Anterior cingulate cortex (tissue), 58 donors: ENCODE measurements at regions not wholly inside any gene's neighbourhood (a gene's known extent, or its start where the extent isn't known, plus 50 kb on each side); places are given as distances from the start of the nearest gene placed in this dataset.

Experiments
- DNase-seq, 58 donors: peaks; one replicate each; lab custom pipeline; 2025; lab: John Stamatoyannopoulos, UW

DNA sequence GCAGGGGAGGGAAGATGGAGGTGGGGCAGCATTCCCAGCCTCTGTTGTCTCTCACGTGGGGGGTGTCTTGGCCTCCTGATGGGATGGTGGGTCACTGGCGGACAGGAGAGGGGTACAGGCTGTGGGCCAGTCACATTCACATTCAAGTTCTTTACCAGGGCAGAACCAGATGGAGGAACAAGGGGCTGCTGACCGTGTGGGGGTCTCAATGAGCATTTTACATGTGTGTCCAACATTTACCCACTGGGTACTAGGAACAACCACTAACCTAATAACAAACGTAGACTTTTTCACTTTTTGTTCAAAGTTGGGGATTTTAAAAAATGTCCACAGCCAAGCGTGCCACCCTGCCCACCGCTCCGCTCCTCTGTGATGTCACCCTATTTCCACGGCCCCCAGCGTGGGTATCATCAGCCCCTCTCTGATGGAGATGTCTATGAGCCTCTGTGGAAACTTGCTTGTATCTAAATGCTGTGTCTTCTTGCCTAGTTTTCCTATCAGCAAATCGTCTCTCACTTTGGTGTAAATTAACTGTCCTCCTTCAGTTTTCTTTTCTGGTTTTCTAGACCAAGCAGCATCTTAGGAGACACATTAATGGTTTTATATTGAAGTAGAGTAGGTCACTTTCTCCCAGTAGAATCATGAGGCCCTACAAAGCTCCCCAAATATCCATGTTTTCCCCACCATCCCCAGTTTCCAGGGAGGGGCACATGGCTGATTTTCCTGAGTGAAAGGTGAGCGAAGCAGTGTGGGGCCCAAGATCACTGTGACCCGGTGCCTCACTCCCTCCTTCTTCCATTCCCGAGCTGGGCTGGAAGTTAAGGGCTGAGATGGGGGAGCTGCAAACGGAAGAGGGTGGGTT, 936.7 kb downstream of the BRD1 start:
- DNase-seq, result no peak

DNA sequence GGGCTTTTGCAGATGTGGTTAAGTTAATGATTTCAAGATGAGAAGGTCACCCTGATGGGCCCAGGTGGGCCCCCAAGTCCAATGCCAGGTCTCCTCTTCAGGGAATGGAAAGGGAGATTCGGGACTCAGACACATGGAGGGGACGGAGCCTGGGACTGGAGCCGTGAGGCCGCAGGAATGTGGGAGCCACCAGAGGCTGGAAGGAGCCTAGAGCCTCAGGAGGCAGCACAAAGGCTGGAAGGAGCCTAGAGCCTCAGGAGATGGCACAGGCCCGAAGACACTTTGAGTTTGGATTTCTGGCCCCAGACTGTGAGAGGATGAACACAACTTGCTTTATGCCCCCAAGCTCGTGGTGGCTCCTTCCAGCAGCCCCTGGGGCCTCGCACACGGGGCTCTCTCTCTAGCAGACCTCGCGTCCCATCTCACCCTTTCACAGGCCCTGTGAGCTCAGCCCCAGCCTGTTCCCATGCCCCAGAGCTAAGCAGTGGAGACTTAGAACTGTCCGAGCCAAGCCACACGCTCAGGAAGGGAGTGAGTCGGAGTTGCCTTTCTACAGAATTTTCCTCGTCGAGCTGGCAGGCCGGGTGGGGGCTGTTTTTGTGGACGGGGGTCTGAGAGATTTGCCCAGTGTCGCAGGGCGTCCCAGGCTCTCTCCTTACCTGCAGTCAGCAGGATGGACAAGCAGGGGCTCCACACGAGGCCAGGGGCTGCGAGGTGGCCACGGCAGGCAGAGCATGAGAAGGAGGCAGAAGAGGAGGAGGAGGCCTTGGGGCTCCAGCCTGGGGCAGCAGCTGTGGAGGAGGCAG, 937.6 kb downstream of the BRD1 start:
- no peak for DNase-seq

DNA sequence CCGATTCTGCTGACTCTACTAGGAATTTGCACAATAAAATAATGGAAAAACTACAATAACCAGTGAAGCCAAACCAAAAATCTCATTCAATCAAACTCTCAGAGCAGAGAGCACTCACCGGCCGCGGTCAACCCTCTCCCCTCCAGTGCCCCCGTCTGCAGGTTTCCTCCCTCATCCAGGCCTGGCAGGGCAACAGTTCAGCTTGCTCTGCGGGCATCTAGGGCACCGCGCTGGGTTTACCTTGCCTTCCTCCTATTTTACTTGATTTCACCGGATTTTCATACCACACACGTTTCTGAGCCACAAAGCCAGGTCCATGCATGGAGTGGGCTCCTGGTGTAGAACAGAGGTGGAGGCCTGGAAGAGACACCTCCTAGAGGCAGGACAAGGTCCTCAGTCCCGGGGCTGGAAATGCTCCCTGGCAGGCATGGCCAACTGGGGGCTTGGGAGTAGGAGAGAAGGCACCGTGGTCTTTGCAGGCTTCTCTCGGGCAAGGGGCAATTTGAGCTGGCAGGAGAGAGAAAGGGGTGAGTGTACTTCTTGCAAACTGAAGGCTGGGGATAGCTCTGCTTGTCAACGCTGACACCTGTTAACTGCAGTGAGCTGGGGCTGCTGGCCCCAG, 938.4 kb downstream of the BRD1 start:
- no peak for DNase-seq

DNA sequence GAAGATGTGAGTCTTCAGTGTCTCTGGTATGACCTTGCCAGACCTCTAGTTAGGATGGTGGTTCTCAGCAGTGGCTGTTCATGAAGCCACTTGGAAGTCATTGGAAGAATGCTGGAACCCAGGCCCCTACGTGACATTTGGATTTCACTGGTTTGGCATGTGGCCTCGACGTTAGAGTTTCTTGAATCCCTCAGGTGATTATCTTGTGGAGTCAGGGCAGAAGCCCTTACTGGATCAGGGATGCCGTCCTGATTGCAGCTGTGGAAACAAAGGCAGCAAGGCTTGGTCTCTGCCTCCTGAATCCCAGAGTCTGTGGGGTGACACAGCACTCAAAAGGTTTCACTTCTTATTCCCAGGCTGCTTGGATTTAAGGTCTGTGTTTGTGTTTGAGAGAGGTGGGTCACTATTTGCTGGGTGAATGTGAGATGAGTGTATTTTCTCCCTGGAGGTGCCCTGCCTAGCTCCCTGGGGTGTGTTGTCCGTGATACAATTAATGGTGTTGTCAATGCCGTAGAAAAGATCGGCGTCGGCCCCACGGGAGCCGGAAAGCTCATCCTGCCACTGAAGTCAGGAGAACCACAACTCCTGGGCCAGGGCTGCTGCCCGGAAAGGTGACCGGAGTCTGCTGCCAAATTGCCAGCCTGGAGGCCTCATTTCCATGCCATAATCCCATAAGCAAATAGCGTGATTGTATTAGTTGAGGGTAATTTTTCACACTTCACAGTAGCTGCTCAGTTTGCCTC, 939.0 kb downstream of the BRD1 start:
- DNase-seq, result no peak

DNA sequence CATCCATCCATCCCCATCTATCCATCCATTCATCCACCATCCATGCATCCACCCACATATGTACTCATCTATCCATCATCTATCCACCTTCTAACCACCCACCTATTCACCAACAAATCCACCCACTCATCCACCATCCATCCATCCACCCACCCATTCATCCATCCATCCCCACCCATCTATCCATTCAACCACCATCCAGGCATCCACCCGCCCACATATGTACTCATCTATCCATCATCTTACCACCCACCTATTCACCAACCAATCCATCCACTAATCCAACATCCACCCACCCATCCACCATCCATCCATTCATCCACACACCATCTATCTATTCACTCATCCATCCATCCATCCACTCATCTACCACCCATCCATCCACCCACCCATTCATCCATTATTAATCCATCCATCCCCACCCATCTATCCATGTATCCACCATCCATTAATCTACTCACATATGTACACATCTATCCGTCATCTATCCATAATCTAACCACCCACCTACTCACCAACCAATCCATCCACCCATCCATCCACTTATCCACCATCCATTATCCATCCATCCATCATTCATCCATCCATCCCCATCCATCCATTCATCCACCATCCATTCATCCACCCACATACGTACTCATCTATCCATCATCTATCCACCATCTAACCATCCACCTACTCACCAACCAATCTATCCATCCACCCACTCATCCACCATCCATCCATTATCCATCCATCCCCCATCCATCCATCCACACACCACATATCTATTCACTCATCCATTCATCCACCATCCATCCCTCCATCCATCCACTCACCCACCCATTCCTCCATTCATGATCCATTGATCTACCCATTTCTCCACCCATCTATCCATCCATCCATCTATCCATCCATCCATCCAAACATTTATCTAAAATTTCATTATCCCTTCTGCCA, 940.0 kb downstream of the BRD1 start:
- no peak for DNase-seq

DNA sequence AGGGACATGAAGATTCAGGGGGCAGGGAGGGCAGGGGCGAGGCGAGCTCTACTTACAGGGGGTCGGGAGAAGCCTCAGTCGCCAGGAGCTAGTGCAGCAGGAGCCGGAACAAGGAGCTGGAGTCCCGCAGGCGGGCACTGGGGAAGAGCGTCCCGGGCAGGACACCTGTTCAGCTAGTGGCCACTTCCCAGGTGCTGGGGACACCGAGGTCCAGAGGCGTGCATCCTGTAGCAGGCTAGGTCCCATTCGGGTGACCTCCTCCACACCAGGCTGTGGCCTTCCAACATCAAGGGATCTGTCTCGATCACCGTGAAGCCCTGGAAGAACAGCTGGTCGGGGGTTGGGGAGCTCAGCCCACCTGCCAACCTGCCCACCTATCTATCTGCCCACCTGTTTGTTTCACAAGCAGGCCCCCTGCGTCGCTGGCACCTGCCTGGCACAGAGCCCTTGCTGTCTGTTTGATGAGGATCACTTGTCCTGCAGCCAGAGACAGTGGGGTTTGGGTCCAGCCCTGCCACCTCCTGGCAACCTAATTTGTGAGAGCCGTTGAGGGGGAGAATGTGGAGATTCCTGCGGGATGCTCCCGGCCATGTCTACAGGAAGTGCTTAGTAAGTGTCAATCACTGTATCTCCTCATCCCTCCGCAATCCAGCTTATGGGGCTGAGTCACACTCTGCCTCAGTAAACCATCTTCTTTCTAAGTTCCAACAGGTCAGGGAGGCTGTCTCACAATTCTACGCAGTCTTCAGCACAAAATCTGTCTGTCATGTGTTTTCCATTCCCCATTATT, 940.9 kb downstream of the BRD1 start:
- DNase-seq, result no peak

DNA sequence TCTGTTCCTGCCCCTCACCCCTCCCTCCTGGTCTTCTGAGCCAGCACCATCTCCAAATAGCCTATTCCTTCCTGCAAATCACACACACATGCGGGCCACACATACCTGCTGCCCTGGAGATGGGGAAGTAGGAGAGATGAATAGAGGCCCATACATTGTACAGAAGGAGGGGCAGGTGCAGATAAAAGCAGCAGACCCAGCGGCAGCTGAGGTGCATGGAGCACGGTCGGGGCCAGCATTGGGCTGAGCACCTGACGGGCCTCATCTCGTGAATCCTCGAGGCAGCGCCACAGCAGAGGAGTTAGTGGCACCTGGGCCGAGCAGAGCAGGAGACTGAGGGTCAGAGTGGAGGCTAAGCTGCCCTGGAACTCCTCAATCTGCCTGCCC, 941.8 kb downstream of the BRD1 start:
- DNase-seq, result no peak

DNA sequence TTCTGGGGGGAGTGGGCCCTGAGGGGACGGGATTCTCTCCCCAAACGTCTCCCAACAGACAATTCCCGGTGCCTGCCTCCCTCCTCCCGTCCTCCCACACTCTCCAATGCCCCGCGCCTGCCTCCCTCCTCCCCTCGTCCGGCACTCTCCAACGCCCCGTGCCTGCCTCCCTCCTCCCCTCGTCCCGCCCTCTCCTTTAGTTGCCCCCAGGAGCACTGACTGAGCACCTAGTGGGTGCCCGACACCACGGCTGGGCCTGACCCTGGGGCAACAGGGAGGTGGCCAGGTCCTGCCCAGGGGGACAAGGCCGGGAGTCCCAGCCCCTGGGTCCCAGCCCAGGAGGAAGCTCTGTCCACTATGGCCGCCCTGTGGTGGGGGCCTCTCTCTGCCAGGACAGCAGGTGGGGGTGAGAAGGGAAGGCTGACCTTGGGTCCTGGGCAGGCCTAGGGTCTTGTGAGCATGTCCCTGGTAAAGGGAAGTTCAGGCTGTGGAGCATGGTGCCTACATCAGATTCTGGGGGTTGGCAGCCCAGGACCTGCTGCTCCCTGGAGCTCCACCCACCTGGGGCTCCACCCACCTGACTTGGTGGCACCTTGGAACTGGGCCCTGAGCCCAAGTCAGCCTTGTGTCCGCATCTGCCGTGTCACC, 942.3 kb downstream of the BRD1 start:
- no peak for DNase-seq

DNA sequence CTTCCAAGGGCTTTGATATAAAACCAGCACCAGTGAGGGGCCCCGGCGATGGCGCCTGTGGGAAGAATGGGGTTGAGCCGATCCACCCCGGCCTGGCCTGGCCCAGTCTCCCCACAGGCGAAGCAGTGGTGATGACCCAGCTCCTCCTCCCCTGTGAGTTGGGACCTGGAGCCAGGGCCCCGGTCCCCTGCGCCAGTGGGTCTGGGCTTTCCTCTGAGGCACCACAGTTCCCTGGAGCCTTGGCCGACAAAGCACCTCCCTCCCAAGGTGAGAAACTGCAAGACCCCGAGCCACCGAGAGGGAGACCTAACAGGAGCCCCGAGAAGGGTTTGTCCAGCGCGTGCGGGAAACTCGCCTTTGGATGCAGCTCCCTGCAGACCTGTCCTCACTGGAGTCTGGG, 942.9 kb downstream of the BRD1 start:
- no peak for DNase-seq

DNA sequence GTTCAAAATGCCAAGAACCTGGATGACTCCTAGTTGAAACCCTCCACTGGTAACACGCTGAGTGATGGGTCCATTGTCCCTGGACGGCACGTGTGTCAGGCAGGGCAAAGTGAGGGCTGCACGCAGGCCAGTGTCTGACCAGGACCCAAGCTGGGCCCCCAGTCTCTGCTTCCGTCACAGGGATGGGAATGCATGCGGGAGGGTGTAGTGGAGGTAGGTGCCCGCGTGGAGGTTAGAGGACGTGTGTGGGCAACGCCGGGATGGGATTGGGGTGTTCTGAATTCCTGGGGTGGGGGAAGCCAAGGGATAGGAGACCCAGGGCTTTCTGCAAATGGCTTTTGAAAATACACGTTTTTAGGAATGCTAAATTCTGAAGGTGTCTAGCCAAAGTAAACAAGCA, 943.3 kb downstream of the BRD1 start:
- no peak for DNase-seq

DNA sequence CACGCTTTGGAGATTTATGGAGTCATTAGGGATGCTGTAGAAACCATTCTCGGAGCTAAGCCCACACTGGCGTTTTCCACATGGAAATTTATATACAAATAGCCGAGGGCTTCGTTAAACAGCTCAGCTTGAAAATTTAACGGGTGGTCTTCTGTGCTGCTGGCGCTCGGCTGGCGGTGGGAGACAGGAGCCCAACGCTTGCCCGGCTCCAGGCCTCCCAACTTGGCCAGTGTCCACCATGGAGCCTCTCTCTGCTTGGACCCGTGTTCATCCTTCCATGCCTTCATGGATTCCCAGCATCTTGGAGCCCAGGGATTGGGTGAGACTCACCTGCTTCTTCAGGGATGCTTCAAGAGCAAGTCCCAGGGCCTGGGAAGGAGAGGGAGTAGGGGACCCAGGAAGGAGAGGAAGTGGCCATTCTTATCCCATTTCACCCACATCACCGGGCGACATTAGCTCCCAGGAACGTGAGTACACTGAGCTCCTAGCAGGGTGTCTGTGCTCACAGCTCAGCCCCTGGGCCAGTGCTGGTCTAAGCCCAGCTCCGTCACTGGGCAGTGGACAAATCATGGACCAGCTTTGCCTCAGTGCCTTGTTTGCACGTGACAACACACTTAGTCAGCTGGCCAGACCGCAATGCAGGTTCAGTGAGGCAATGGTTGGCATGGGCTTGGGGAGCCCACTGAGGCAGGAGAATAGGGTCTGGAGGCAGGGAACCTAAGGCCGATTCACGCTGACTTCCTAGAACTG, 944.3 kb downstream of the BRD1 start:
- DNase-seq, result no peak

DNA sequence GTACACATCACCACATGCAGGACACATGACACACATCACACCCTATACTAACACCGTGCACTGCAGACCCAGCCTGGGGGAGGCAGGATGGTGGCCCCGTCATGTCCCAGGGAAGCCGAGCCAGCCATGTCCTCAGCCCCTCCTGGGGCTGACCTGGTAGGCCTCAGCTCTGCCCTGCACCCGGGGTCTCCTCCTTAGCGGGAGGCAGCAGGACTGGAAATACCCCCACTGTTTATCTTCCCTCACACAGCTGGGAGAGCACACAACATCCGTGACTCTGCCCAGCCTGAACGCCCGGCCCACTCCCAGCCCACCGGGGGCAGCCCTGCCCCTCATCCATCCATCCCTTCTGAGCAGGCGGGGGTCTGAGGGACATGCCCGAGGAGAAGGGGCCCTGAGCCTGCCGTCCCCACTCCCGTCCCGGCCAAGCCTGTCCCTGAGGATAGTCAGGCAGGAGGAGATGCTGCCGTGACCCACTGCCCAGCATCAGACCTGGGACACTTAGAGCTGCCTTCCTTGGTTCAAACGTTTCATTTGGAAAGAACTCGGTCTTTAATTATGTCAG, 945.0 kb downstream of the BRD1 start:
- DNase-seq, result no peak

DNA sequence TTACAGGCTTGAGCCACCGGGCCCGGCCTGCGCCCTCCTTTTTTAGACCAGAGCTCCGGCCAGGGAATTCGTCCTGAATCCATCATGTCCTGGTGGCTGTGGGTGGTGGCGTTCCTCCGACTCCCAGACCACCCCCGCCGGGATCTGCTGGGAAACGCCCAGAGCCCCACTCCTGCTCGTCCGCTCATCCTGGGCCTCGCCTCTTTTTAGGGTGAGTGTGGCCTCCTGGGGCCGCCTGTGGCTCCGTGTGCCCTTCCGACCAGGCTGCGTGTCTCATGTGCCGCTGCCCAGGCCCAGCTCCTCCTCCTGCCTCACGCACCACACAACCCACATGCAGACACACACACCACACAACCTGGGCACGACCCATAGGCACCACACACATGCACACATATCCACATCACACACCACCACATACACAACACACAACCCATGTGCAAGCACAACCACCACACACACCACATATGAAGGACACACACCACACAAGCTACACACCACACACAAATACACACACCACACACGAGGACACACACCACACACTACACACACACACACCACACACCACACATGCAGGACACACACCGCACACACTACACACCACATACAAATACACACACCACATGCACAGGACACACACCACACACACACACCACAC, 946.2 kb downstream of the BRD1 start:
- DNase-seq, result no peak

DNA sequence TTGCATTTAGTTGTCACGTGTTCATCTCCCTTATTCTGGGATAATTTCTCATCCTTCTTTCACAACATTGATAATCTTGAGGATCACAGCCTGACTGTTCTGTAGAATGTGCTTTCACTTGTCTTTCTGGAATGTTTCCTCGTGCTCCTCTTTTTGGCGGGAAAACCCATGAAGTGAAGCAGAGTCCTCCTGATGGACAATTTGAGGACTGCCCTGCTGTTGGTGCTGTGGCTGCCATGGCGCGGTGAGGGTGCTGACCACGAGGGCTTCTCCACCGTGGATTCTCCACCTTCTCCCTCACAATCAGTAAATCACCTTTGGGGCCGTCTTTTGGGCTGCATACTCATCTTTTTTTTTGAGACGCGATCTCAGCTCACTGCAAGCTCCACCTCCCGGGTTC, 946.9 kb downstream of the BRD1 start:
- no peak for DNase-seq

DNA sequence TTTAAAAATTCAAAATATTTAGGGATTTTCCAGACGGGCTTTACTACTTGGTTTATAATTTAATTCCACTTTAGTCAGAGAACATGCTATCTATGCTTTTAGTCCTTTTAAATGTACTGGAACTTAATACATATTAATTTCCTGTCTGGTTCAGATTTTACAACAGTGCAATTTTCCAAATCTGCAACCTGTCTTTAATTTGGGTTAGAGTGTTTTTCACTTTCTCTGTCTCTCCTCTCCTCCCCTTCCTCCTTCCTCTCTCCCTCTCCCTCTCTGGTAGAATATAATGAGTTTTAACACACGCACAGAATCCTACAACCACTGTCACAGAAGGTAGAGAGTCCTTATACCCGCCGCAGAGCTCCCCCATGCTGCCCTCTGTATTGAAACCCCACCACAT, 950.7 kb downstream of the BRD1 start:
- no peak for DNase-seq

DNA sequence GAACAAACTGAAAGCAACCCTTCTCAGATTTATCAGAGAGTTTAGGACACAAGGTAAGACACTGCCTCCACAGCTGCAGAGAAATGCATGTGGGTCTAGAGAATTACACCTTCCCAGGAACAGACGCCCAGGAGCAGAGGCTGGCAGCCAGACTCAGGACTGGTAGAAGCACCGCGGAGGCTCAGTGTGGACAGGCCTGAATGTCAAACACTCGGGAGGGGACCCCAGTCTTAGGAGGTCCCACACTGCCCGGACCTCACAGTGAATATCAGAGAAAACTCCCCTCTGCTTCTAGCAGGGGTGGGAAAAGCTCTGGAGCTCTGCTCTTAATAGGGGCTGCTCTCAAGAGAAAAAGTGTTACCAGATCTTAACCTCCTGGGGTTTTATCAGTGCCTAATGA, 952.7 kb downstream of the BRD1 start:
- DNase-seq, result no peak

DNA sequence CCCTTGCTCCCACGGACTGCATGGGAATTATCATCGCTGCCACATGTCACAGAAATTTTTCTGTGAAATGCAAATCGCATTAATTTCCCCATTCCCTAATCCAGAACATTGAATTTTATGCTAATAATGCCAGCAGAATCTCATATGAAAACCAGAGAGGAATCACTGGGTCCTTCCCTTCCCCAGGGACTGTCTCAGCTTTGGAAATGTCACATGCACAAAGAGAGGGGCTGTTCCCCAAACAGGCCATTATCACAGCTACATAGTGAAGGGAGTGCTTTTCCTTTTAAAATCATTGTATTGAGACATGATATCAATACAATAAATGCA, 954.5 kb downstream of the BRD1 start:
- no peak for DNase-seq
